ENCODE measurements at regions not wholly inside any gene's neighbourhood (a gene's known extent, or its start where the extent isn't known, plus 50 kb on each side); places are given as distances from the start of the nearest gene placed in this dataset.

- TF ChIP-seq, protein P1, sequence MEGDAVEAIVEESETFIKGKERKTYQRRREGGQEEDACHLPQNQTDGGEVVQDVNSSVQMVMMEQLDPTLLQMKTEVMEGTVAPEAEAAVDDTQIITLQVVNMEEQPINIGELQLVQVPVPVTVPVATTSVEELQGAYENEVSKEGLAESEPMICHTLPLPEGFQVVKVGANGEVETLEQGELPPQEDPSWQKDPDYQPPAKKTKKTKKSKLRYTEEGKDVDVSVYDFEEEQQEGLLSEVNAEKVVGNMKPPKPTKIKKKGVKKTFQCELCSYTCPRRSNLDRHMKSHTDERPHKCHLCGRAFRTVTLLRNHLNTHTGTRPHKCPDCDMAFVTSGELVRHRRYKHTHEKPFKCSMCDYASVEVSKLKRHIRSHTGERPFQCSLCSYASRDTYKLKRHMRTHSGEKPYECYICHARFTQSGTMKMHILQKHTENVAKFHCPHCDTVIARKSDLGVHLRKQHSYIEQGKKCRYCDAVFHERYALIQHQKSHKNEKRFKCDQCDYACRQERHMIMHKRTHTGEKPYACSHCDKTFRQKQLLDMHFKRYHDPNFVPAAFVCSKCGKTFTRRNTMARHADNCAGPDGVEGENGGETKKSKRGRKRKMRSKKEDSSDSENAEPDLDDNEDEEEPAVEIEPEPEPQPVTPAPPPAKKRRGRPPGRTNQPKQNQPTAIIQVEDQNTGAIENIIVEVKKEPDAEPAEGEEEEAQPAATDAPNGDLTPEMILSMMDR (IDR thresholded peaks at IDR 0.05), result no peak
- Mint-ChIP-seq H3K4me1 (no peaks in the 10 kb centered on the region), H3K27me3 (peaks cover 24% of the 10 kb centered on the region), H3K27ac (no peak overlapping the region), H3K4me3 (no peak overlapping the region), H3K9me3 (ENCODE audit: insufficient read depth) (no peaks in the 10 kb centered on the region)
- no peak overlapping the region for H2AFZ ChIP-seq (ENCODE audit: insufficient read depth, low read depth, low read length, poor library complexity, severe bottlenecking)
- H3K9ac ChIP-seq (ENCODE audit: low read length), result no peak overlapping the region
- CTCF ChIA-PET, result no interaction called here
- no peaks in the 10 kb centered on the region for H3K4me1 ChIP-seq (ENCODE audit: control insufficient read depth in 2 of 2, insufficient read depth in 2 of 2, low read length in 2 of 2)
- no peak overlapping the region for H3K4me2 ChIP-seq (replicated peaks; ENCODE audit: low read depth, low read length, poor library complexity, severe bottlenecking)
- H3K4me3 ChIP-seq (ENCODE audit: control extremely low read depth in 1 of 5, extremely low read depth in 1 of 5, insufficient read depth in 1 of 5, low read depth in 2 of 5, low read length in 4 of 5), result no peak overlapping the region
- H3K27ac ChIP-seq (ENCODE audit: low read length in 2 of 2), result no peak overlapping the region
- WGBS (ENCODE audit: insufficient coverage), result no CpG with 5 or more reads among the region's 1 CpG
- DNase-seq, result no peak
- no peaks in the 10 kb centered on the region for H3K79me2 ChIP-seq (ENCODE audit: control insufficient read depth, insufficient read depth, low read length)
- no peaks in the 10 kb centered on the region for H4K20me1 ChIP-seq (ENCODE audit: control insufficient read depth, insufficient read depth, low read length, poor library complexity, severe bottlenecking)
- peaks cover 0 to 6% (median 0%) of the 10 kb centered on the region in 4 experiments for H3K27me3 ChIP-seq (replicated peaks in 1 of 4; ENCODE audit: control extremely low read depth in 1 of 4, control insufficient read depth in 3 of 4, insufficient read depth in 4 of 4, low read length in 3 of 4)
- POLR2A ChIA-PET, result no interaction called here
- intact Hi-C loops (cut with micrococcal nuclease), result no loop called here
- no peaks in the 10 kb centered on the region for H3K36me3 ChIP-seq (replicated peaks in 1 of 2; ENCODE audit: control extremely low read depth in 1 of 2, control insufficient read depth in 1 of 2, extremely low read depth in 1 of 2, insufficient read depth in 2 of 2, low read length in 1 of 2)
- no peaks in the 10 kb centered on the region for H3K9me3 ChIP-seq (ENCODE audit: control extremely low read depth in 1 of 3, control insufficient read depth in 2 of 3, insufficient read depth in 1 of 3, low read length in 2 of 3)
- ATAC-seq (ENCODE audit: low read depth), result no peak
Measured at GRCh38 chr3:18075799-18076198, 333.4 kb upstream of the TBC1D5 start.

- H3K27ac Mint-ChIP-seq, result no peak overlapping the region
- no peak overlapping the region for H3K27ac ChIP-seq (ENCODE audit: low read length in 2 of 2)
- H3K9me3 ChIP-seq (ENCODE audit: control extremely low read depth in 1 of 3, control insufficient read depth in 2 of 3, insufficient read depth in 1 of 3, low read length in 2 of 3), result no peaks in the 10 kb centered on the region
- peaks cover 8% of the 10 kb centered on the region for H3K27me3 Mint-ChIP-seq
- no peak for ATAC-seq (ENCODE audit: low read depth)
- H3K79me2 ChIP-seq (ENCODE audit: control insufficient read depth, insufficient read depth, low read length), result no peaks in the 10 kb centered on the region
- H3K4me3 Mint-ChIP-seq, result no peak overlapping the region
- no peak overlapping the region for H3K4me2 ChIP-seq (replicated peaks; ENCODE audit: low read depth, low read length, poor library complexity, severe bottlenecking)
- DNase-seq, result no peak
- H3K9ac ChIP-seq (ENCODE audit: low read length), result no peak overlapping the region
- H3K36me3 ChIP-seq (replicated peaks in 1 of 2; ENCODE audit: control extremely low read depth in 1 of 2, control insufficient read depth in 1 of 2, extremely low read depth in 1 of 2, insufficient read depth in 2 of 2, low read length in 1 of 2), result no peaks in the 10 kb centered on the region
- POLR2A ChIA-PET, result no interaction called here
- H3K4me1 ChIP-seq (ENCODE audit: control insufficient read depth in 2 of 2, insufficient read depth in 2 of 2, low read length in 2 of 2), result no peaks in the 10 kb centered on the region
- peaks cover 0 to 6% (median 0%) of the 10 kb centered on the region in 4 experiments for H3K27me3 ChIP-seq (replicated peaks in 1 of 4; ENCODE audit: control extremely low read depth in 1 of 4, control insufficient read depth in 3 of 4, insufficient read depth in 4 of 4, low read length in 3 of 4)
- intact Hi-C loops (cut with micrococcal nuclease), result no loop called here
- H4K20me1 ChIP-seq (ENCODE audit: control insufficient read depth, insufficient read depth, low read length, poor library complexity, severe bottlenecking), result no peaks in the 10 kb centered on the region
- CTCF ChIA-PET, result no interaction called here
- no peaks in the 10 kb centered on the region for H3K9me3 Mint-ChIP-seq (ENCODE audit: insufficient read depth)
- no peak overlapping the region for H3K4me3 ChIP-seq (ENCODE audit: control extremely low read depth in 1 of 5, extremely low read depth in 1 of 5, insufficient read depth in 1 of 5, low read depth in 2 of 5, low read length in 4 of 5)
- no peaks in the 10 kb centered on the region for H3K4me1 Mint-ChIP-seq
- TF ChIP-seq, protein P1 (IDR thresholded peaks at IDR 0.05), result no peak
- no peak for TF ChIP-seq EZH2 (IDR thresholded peaks at IDR 0.05; ENCODE audit: borderline replicate concordance, insufficient read depth, low read depth, low read length, poor library complexity, severe bottlenecking)
- no peak overlapping the region for H2AFZ ChIP-seq (ENCODE audit: insufficient read depth, low read depth, low read length, poor library complexity, severe bottlenecking)
Measured at GRCh38 chr3:18071833-18072232, 329.4 kb upstream of the TBC1D5 start.

All from B cell (primary cell).